Testis (tissue), 2 donors: ENCODE measurements at regions not wholly inside any gene's neighbourhood (a gene's known extent, or its start where the extent isn't known, plus 50 kb on each side); places are given as distances from the start of the nearest gene placed in this dataset.

ENCODE experiments used
- DNase-seq: peaks from one replicate; pipeline ENCODE4 v3.0.0-alpha.2; 2019
- H3K27ac ChIP-seq, 2 donors: fragments of 200-600 bp; sonication (generic); one replicate each; pipeline ENCODE4 v1.5.1; 2019
- H3K27me3 ChIP-seq: fragments of 200-600 bp; sonication (generic); one replicate; pipeline ENCODE4 v1.5.1; 2019
- H3K36me3 ChIP-seq: fragments of 200-600 bp; sonication (generic); one replicate; pipeline ENCODE4 v1.5.1; 2017; ENCODE audit warnings: low read depth; ENCODE audit errors: missing control alignments
- H3K4me1 ChIP-seq: fragments of 200-600 bp; sonication (generic); one replicate; pipeline ENCODE4 v1.5.1; 2019
- H3K4me3 ChIP-seq, 2 donors: fragments of 200-600 bp; sonication (generic); one replicate each; pipeline ENCODE4 v1.5.1; 2017 to 2019
- H3K9me3 ChIP-seq: fragments of 200-600 bp; sonication (generic); one replicate; pipeline ENCODE4 v1.5.1; 2017
- POLR2A ChIP-seq: fragments of 450-650 bp; IDR thresholded peaks from one replicate; pipeline ENCODE4 v1.6.1; 2017; ENCODE audit warnings: antibody characterized with exemption, mild to moderate bottlenecking, moderate library complexity
- WGBS, 2 donors: methylation state at CpG; one replicate each; pipeline ENCODE4 v1.1.5; 2018; 5-methylcytosine and 5-hydroxymethylcytosine counted together
- intact Hi-C: fragments of 100-400 bp; cut with DNase I; formaldehyde crosslinking; loops from one replicate; pipeline ENCODE4 v1.15.1; 2023; ENCODE audit warnings: low total_unique reads
- TF ChIP-seq, protein P1 (sequence below), 3 experiments: fragments of 450-650 bp in 2 of 3; fragments of 200-600 bp in 1 of 3; sonication (generic) in 1 of 3; IDR thresholded peaks; one replicate each; pipeline ENCODE4 v1.5.1; 2016 to 2019; ENCODE audit warnings: antibody characterized with exemption in 3 of 3, mild to moderate bottlenecking in 2 of 3, moderate library complexity in 1 of 3

DNA sequence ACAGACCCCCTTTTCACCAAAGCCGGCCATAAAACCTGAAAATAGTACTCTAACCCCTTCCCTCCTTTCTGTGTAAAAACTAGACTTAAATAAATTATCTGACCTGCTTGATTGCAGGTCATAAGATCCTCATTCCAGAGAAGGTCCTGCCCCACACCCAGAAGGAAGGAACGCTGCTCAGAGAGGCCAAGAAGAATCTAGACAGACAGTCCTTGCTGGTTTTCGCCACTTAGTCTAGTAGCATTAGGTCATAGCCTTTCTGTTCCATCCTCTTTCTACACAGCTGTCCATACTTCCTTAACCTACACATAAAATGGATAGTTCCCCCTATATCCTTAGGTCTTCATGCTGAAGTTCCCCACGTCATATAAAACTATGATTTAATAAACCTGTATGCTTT is 83.7 kb upstream of the IGF1 start:
- no peaks in the 10 kb centered on the region for H3K4me1 ChIP-seq
- intact Hi-C loops: no loop called here
- H3K9me3 ChIP-seq: no peaks in the 10 kb centered on the region
- H3K27ac ChIP-seq: no peak overlapping the region
- WGBS, 2 donors: 90 to 97% methylated on average over 4 of the region's 4 CpGs
- no peaks in the 10 kb centered on the region for H3K36me3 ChIP-seq
- no peak for DNase-seq
- no peak for TF ChIP-seq POLR2A
- TF ChIP-seq, protein P1, sequence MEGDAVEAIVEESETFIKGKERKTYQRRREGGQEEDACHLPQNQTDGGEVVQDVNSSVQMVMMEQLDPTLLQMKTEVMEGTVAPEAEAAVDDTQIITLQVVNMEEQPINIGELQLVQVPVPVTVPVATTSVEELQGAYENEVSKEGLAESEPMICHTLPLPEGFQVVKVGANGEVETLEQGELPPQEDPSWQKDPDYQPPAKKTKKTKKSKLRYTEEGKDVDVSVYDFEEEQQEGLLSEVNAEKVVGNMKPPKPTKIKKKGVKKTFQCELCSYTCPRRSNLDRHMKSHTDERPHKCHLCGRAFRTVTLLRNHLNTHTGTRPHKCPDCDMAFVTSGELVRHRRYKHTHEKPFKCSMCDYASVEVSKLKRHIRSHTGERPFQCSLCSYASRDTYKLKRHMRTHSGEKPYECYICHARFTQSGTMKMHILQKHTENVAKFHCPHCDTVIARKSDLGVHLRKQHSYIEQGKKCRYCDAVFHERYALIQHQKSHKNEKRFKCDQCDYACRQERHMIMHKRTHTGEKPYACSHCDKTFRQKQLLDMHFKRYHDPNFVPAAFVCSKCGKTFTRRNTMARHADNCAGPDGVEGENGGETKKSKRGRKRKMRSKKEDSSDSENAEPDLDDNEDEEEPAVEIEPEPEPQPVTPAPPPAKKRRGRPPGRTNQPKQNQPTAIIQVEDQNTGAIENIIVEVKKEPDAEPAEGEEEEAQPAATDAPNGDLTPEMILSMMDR (IDR thresholded peaks at IDR 0.05): no peak
- H3K27me3 ChIP-seq: no peaks in the 10 kb centered on the region
- no peak overlapping the region for H3K4me3 ChIP-seq

DNA sequence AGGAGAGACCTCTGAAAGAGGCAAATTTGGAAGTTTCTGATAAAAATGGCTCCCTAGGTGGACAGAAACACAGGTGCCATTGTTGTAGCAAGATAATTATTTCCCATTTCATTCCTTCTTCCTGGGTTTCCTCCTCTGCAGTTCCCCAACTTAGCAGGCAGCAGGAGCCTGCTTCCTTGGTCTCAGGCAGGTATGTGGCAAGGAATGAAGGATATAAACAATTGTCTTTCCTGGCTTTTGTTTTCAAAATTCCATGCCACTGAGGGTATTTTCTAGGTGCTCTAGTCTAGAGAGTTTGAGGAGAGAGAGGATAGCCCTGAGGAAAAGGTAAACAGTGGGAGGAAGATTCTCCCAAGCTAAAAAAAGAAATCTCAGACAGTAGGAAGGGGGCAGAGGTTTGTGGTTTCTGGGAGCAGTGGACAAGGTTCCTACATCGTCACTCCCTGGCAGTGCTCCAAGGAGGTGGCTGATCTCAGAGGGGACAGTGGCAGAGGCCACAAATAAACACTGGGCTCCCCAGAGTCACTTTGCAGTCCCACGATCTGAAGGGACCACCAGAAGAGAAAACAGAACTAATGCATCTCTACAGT is 82.6 kb upstream of the IGF1 start:
- WGBS, 2 donors: 50 to 65% methylated on average over 2 of the region's 2 CpGs
- intact Hi-C loops: no loop called here
- H3K4me1 ChIP-seq: no peaks in the 10 kb centered on the region
- no peak for DNase-seq
- no peak overlapping the region for H3K4me3 ChIP-seq
- TF ChIP-seq, protein P1 (IDR thresholded peaks at IDR 0.05): no peak
- no peak for TF ChIP-seq POLR2A
- H3K9me3 ChIP-seq: no peaks in the 10 kb centered on the region
- no peaks in the 10 kb centered on the region for H3K27me3 ChIP-seq
- no peaks in the 10 kb centered on the region for H3K36me3 ChIP-seq
- H3K27ac ChIP-seq: no peak overlapping the region

DNA sequence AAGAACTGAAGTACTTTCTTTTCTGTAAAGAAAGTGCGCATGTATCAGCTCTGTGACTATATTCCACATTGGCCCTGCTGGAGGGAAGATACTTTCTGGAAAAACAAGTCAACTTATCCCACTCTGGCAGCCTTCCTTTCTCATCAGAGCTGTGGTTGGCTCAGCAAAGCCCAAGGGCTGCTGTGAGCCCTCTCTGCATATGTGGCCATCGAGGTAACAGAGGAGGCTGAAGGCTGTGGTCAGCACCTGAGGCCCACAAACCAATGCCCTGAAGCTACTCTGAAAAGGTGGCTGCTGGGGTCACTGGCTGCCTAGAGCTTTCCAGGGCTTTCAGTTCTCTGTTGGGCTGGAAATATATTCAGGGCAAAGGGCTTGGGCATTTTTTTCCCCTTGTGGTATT is 70.8 kb upstream of the IGF1 start:
- 78 to 81% methylated on average over 2 of the region's 2 CpGs for WGBS, 2 donors
- Histone ChIP-seq H3K27ac (no peak overlapping the region), H3K9me3 (no peaks in the 10 kb centered on the region), H3K4me1 (peaks cover 14% of the 10 kb centered on the region), H3K27me3 (no peaks in the 10 kb centered on the region), H3K4me3 (no peak overlapping the region), H3K36me3 (no peaks in the 10 kb centered on the region)
- intact Hi-C loops: no loop called here
- TF ChIP-seq POLR2A: no peak
- TF ChIP-seq, protein P1 (IDR thresholded peaks at IDR 0.05): no peak
- DNase-seq: no peak

DNA sequence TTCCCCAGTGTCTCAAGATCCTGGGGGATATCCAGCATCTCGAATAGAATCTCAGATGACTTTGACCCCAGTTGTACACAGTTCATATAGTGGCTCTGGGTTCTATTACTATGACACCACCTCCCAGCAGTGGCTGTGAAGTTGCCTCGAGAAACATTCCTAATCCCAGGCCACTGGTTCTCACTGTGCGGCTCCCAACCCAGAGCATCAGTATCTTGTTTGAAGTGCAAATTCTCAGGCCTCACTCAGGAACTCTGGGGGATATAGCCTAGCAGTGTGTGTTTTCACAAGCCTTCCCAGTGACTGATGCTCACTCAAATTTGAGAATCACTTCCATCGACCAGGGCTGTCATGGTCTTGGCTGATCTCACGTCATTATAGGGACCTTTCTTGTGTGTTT is 69.3 kb upstream of the IGF1 start:
- 74 to 79% methylated on average over 3 to 5 of the region's 5 CpGs for WGBS, 2 donors
- Histone ChIP-seq H3K4me1 (peaks cover 14% of the 10 kb centered on the region), H3K36me3 (no peaks in the 10 kb centered on the region), H3K27ac (no peak overlapping the region), H3K27me3 (no peaks in the 10 kb centered on the region), H3K4me3 (no peak overlapping the region), H3K9me3 (no peaks in the 10 kb centered on the region)
- intact Hi-C loops: no loop called here
- no peak for DNase-seq
- TF ChIP-seq, protein P1 (IDR thresholded peaks at IDR 0.05): no peak
- no peak for TF ChIP-seq POLR2A

DNA sequence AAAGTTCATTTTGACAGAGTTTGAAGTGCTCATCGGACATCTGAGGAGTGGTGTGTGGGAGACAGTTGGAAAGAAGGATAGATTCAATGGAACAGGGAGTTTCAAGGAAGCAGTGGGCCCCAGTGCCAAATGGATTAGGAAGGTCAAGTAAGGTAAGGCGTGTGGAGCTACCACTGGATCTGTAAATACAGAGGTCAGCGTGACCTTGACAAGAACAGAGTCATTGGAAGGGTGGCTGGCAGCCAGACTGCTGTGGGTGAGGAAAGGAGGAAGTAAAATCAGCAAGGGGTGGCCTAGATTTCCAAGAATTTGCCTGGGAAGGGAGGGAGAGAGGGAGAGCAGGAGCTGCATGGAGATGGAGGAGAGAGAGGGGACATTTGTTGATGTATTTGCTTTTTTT is 68.2 kb upstream of the IGF1 start:
- TF ChIP-seq, protein P1 (IDR thresholded peaks at IDR 0.05): no peak
- TF ChIP-seq POLR2A: no peak
- Histone ChIP-seq H3K27ac (no peak overlapping the region), H3K4me3 (no peak overlapping the region), H3K27me3 (no peaks in the 10 kb centered on the region), H3K4me1 (peaks cover 20% of the 10 kb centered on the region), H3K9me3 (no peaks in the 10 kb centered on the region), H3K36me3 (no peaks in the 10 kb centered on the region)
- 17 to 22% methylated on average over 3 of the region's 3 CpGs for WGBS, 2 donors
- DNase-seq: peak; percentile 72
- intact Hi-C loops: no loop called here
